Nucleus accumbens (tissue), 56 donors: ENCODE measurements at regions not wholly inside any gene's neighbourhood (a gene's known extent, or its start where the extent isn't known, plus 50 kb on each side); places are given as distances from the start of the nearest gene placed in this dataset.
"Not testable (repeated sequence)": the region's sequence is repeated elsewhere in the genome, so short reads cannot be mapped to it uniquely, and the experiment has no call there.

Source experiments
- DNase-seq, 56 donors: peaks; one replicate each; lab custom pipeline; 2025; lab: John Stamatoyannopoulos, UW

- DNase-seq = no peak
Observed at GRCh38 chr12:68477261-68477772, 133.4 kb upstream of the RAP1B start.

- DNase-seq = no peak
Observed at GRCh38 chr12:68477906-68478305, 132.8 kb upstream of the RAP1B start.

GRCh38 chr12:68478516-68479260 lies 132.0 kb upstream of the RAP1B start:
- no peak for DNase-seq

GRCh38 chr12:68479261-68479895 lies 131.3 kb upstream of the RAP1B start:
- no peak for DNase-seq

- DNase-seq = no peak
Observed at GRCh38 chr12:68479896-68480291, 130.8 kb upstream of the RAP1B start.

GRCh38 chr12:68480526-68480925 lies 130.2 kb upstream of the RAP1B start:
- DNase-seq = no peak

GRCh38 chr12:68481181-68481941 lies 129.3 kb upstream of the RAP1B start:
- DNase-seq = no peak

- no peak for DNase-seq
Observed at GRCh38 chr12:68482014-68482413, 128.7 kb upstream of the RAP1B start.

- no peak for DNase-seq
Observed at GRCh38 chr12:68482660-68483059, 128.0 kb upstream of the RAP1B start.

- no peak for DNase-seq
Observed at GRCh38 chr12:68483592-68484383, 126.9 kb upstream of the RAP1B start.

- not testable (repeated sequence) for DNase-seq
Observed at GRCh38 chr12:68484578-68484977, 126.1 kb upstream of the RAP1B start.

- not testable (repeated sequence) for DNase-seq
Observed at GRCh38 chr12:68486449-68486848, 124.2 kb upstream of the RAP1B start.

- no peak for DNase-seq
Observed at GRCh38 chr12:68487721-68488309, 122.9 kb upstream of the RAP1B start.

- DNase-seq = no peak
Observed at GRCh38 chr12:68489273-68489672, 121.4 kb upstream of the RAP1B start.

- no peak for DNase-seq
Observed at GRCh38 chr12:68490476-68490875, 120.2 kb upstream of the RAP1B start.

- no peak for DNase-seq
Observed at GRCh38 chr12:68491204-68491960, 119.3 kb upstream of the RAP1B start.

GRCh38 chr12:68495336-68496070 lies 115.2 kb upstream of the RAP1B start:
- no peak for DNase-seq

GRCh38 chr12:68497107-68497506 lies 113.6 kb upstream of the RAP1B start:
- DNase-seq = no peak

- DNase-seq = no peak
Observed at GRCh38 chr12:68497702-68498101, 113.0 kb upstream of the RAP1B start.
